Spleen (tissue), 7 donors: ENCODE measurements at regions not wholly inside any gene's neighbourhood (a gene's known extent, or its start where the extent isn't known, plus 50 kb on each side); places are given as distances from the start of the nearest gene placed in this dataset.

Experiments
- POLR2AphosphoS5 ChIP-seq, 3 donors: sonication (generic); formaldehyde crosslinking; IDR thresholded peaks; one replicate each; pipeline ENCODE4 v1.5.1; 2017; ENCODE audit warnings: antibody characterized with exemption in 3 of 3
- TF ChIP-seq, protein P1 (sequence below), 11 experiments: fragments of 200-600 bp in 7 of 11; fragments of 450-650 bp in 4 of 11; sonication (generic) in 4 of 11; IDR thresholded peaks in 8 of 11; conservative IDR thresholded peaks in 3 of 11; 1 replicate in 7 of 11; 2 replicates in 4 of 11; pipeline versions ENCODE4 v1.4.0 to v1.8.0; 2016 to 2021; ENCODE audit warnings: antibody characterized with exemption in 11 of 11, inconsistent platforms in 4 of 11, mild to moderate bottlenecking in 1 of 11
- donor health status: DM: no; HTN: no; CAD: no; lungs with moderate emphysema.
- donor health status: DM: no; HTN: no; CAD: no.
- donor health status: DM: no; HTN: no; CAD: no.

- TF ChIP-seq, protein P1, sequence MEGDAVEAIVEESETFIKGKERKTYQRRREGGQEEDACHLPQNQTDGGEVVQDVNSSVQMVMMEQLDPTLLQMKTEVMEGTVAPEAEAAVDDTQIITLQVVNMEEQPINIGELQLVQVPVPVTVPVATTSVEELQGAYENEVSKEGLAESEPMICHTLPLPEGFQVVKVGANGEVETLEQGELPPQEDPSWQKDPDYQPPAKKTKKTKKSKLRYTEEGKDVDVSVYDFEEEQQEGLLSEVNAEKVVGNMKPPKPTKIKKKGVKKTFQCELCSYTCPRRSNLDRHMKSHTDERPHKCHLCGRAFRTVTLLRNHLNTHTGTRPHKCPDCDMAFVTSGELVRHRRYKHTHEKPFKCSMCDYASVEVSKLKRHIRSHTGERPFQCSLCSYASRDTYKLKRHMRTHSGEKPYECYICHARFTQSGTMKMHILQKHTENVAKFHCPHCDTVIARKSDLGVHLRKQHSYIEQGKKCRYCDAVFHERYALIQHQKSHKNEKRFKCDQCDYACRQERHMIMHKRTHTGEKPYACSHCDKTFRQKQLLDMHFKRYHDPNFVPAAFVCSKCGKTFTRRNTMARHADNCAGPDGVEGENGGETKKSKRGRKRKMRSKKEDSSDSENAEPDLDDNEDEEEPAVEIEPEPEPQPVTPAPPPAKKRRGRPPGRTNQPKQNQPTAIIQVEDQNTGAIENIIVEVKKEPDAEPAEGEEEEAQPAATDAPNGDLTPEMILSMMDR (IDR thresholded peaks at IDR 0.05 in 8 of 11, conservative IDR thresholded peaks at IDR 0.05 in 3 of 11), result no peak
- no peak for TF ChIP-seq POLR2AphosphoS5 (IDR thresholded peaks at IDR 0.05)
These were observed 281.7 kb downstream of the CCDC85A start for GRCh38 chr2:56465491-56465890.
